HG02571 (cell line): ENCODE measurements at regions not wholly inside any gene's neighbourhood (a gene's known extent, or its start where the extent isn't known, plus 50 kb on each side); places are given as distances from the start of the nearest gene placed in this dataset.
"Not testable (repeated sequence)": the region's sequence is repeated elsewhere in the genome, so short reads cannot be mapped to it uniquely, and the experiment has no call there.

Experiments used
- ATAC-seq: cut with Tn5 transposase; IDR thresholded peaks from one replicate; pipeline ENCODE4 v1.9.1; 2021; ENCODE audit warnings: mild to moderate bottlenecking, moderate library complexity; ENCODE audit not compliant: unreplicated experiment

DNA sequence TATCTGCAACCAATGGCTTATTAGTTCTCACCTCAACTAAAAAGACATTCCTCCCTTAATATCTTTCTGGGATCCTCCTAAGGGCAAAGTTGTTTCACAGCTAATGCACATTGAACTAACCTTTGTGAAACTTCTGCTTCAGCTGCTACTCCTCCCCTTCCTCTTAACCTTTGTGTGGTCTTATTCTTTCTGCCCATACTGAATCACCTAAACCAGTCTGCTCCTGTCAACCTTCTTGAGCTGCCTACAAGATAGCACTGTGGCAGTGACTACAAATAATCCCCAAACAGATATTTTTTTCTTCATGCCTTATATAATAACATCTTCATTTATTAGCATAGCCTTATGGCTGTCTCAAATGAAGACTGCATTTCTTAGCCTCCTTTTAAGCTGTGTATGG lies 1077.4 kb upstream of the ATXN7L3B start:
- ATAC-seq = no peak

DNA sequence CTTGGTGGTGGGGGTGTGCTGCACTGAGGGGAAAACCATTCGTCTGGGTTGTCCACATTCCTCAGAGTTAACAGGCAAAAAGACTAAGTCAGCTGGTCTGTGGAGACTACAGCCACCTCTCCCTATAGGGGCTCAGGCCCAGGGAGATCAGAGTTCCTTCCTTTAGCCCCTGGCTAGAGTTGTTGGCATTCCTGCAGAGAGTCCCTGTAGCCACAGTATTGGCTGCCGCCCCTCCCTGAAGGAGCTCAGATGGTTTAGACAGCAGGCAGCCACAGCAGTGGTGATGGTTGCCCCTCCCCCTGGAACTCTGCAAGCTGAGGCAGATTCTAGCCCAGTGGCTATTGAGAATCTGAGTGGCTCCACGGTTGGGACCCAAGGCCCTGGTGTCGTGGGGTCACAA lies 1072.5 kb upstream of the ATXN7L3B start:
- no peak for ATAC-seq

- ATAC-seq = no peak
Observed at GRCh38 chr12:73486256-73486655, 1051.4 kb upstream of the ATXN7L3B start.

GRCh38 chr12:73506611-73507010 lies 1031.0 kb upstream of the ATXN7L3B start:
- no peak for ATAC-seq

GRCh38 chr12:73514672-73515071 lies 1023.0 kb upstream of the ATXN7L3B start:
- no peak for ATAC-seq

- ATAC-seq = no peak
Observed at GRCh38 chr12:73517859-73518258, 1019.8 kb upstream of the ATXN7L3B start.

DNA sequence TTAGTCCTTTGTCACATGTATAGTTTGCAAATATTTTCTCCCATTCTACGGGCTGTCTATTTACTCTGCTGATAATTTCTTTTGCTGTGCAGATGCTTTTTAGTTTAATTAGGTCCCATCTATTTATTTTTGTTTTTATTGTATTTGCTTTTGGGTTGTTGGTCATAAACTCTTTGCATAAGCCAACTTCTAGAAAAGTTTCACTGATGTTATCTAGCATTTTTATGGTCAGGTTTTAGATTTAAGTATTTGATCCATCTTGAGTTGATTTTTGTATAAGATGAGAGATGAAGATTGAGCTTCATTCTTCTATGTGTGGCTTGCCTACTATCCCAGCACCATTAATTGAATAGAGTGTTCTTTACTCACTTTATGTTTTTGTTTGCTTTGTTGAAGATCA lies 1008.4 kb upstream of the ATXN7L3B start:
- ATAC-seq = no peak

GRCh38 chr12:73529954-73530353 lies 1007.7 kb upstream of the ATXN7L3B start:
- ATAC-seq = no peak

GRCh38 chr12:73531752-73532151 lies 1005.9 kb upstream of the ATXN7L3B start:
- ATAC-seq = no peak

DNA sequence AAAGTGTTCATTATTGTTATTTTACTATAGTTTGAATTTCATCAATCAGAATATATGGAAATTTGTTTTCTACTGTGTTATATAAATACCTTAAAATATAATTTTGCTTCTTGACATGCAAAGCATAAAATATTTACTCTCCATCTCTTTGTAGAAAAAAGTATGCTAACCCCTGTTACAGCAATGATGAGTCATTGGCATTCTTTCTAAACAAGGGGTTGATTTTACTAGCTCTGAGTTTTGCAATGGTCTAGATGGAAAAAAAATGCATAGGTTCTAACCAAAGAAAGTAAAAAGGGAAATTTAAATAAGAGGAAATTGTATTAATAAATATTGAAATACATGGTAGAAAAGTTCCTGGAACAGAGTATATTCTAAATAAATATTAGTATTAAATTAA lies 990.2 kb upstream of the ATXN7L3B start:
- ATAC-seq = no peak

GRCh38 chr12:73585136-73585535 lies 952.5 kb upstream of the ATXN7L3B start:
- no peak for ATAC-seq

DNA sequence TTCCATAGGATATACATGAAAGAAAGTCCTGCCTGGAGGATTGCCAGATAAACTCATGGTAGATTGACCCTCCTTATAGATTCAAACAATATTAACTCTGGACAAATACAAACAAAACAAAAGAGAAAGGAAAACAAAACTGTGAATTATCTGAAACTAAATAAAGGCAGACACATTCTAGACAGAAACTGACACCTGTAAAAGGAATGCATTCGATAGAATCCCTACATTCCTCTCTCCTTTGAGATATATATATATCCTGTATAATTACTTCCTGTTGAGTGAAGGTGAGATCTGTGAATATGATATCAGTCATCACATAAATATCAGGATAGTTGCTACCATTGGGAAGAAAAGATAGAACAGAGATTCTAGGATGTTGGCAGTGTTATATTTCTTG lies 948.4 kb upstream of the ATXN7L3B start:
- no peak for ATAC-seq

- no peak for ATAC-seq
Observed at GRCh38 chr12:73598626-73599025, 939.0 kb upstream of the ATXN7L3B start.

GRCh38 chr12:73599268-73599667 lies 938.4 kb upstream of the ATXN7L3B start:
- no peak for ATAC-seq

- not testable (repeated sequence) for ATAC-seq
Observed at GRCh38 chr12:73605925-73606324, 931.7 kb upstream of the ATXN7L3B start.

- ATAC-seq = no peak
Observed at GRCh38 chr12:73612551-73612950, 925.1 kb upstream of the ATXN7L3B start.

GRCh38 chr12:73623421-73623820 lies 914.2 kb upstream of the ATXN7L3B start:
- ATAC-seq = no peak

- ATAC-seq = no peak
Observed at GRCh38 chr12:73625226-73625625, 912.4 kb upstream of the ATXN7L3B start.

- ATAC-seq = no peak
Observed at GRCh38 chr12:73629171-73629570, 908.5 kb upstream of the ATXN7L3B start.

- no peak for ATAC-seq
Observed at GRCh38 chr12:73629893-73630831, 907.5 kb upstream of the ATXN7L3B start.

DNA sequence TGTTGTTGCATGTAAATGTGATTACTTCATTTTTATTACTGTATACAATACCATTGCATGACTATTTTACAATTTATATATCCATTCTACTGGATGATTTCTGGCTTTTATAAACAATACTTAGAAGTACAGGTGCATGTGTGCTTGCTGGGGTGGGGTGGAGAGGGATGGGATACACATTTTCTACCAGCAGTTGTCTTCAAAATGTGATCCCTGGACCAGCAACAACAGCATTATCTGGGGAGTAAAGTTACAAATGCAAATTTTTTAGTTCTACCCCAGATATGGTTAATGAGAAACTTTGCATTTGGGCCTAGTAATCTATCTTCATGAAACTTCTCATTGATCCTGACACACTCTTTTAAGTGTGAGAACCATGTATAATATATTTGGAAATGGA lies 905.4 kb upstream of the ATXN7L3B start:
- ATAC-seq = no peak

DNA sequence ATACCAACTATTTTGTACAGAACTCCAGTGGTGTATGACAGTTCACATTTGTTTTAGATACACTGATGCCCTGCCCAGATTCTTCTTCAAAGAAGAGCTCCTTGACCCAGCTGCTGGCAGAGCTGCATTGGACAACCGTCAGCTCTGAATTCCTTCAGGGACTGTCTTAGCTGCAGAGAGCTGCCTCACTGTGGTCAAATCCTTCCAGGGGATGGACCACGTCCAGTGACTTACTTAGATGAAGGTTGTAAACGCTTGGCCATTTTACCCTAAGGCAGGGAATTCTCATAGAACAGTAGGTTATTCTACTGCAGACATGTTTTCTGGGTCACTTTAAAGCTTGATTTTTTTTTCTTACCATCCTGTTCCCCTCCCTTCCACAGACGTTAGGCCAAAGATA lies 905.0 kb upstream of the ATXN7L3B start:
- ATAC-seq = no peak

- not testable (repeated sequence) for ATAC-seq
Observed at GRCh38 chr12:73639397-73639796, 898.2 kb upstream of the ATXN7L3B start.
